ENCODE measurements at regions not wholly inside any gene's neighbourhood (a gene's known extent, or its start where the extent isn't known, plus 50 kb on each side); places are given as distances from the start of the nearest gene placed in this dataset.
A peak's percentile ranks its signal among the peaks of the same experiment; 100 is the strongest.
"Not testable (repeated sequence)": the region's sequence is repeated elsewhere in the genome, so short reads cannot be mapped to it uniquely, and the experiment has no call there.

DNA sequence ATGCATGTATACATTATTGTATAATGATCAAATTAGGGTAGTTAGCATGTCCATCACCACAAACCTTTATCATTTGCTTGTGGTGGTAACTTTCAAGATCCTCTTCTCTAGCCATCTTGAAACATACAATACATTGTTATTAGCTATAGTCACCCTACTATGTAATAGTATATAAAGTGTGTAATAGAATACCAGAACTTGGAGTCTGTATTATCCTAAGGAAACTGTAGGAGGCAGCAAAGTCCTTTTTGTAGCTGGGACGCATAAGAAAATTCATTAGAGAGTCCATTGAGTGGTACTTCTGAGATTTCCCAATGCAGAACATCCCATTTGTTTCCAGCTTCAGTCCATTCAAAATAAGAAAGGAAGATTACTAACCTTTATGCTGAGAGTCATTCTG, 325.9 kb upstream of the LRFN5 start:
- no peak for DNase-seq

DNA sequence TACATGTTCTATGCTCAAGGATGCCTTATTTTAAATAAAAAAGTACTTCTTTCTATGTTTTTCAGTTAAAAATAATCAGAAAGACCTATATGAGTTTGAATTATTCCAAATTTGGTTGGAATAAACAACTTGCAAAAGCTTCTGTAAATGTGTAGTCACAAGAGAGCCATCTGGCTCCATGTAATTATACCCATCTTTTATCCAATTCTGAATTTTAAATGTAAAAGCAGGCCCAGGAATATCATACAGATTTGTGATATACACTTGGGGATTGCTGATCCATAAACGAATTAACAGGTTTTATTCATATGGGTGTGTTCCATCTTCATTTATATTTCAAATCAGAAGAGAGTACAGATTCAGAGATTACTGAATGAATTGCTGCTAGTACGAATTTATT, 329.2 kb upstream of the LRFN5 start:
- no peak for DNase-seq

DNA sequence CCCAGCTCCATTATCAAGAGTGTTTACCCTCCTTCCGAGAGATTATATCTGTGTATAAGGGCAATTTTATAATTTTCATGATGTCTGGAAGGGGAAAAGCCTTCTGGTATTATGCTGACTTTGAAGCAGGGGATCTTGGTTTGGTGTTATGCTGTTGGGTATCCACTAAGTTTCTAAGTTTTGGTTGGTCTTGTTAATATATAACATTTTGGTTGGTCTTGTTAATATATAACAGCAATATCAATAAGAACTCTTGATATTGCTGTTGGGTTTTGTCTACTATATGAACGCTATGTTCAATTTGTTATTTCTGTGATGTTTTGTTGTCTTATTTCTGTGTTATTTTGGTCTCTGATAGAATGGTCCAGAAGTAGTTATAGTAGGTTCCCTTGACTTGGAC, 349.2 kb upstream of the LRFN5 start:
- DNase-seq: no peak

DNA sequence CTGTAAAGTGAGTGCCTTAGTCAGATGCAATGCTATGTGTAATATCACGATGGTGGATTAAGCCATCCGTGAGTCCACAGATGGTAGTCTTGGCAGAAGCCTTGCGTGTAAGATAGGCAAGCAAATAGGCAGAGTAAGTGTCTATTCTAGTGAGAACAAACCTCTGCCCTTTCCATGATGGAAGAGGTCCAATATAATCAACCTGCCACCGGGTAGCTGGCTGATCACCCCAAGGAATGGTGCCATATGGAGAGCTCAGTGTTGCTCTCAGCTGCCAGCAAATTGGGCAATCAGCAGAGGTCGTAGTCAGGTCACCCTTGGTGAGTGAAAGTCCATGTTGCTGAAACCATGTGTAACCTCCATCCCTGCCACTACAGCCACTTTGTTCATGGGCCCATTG, 371.2 kb upstream of the LRFN5 start:
- DNase-seq: no peak

DNA sequence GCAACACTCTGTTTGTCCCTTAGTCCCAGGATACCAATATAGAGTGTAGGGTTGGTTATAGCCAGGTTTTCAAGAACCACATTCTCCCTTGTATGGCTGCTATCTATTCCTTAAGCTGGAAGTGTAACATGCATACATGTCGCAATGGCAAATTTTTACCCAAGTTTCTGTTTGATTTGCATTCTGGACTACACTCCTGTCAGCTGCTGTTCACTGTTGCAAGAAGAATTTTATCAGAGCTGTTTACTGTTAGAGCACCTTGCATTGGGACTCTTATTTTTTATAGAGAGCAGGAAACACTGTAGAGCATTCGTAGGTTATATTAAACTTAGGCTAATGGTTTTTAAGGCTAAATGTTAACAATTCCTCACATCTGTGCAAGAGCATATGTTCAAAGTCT, 376.0 kb upstream of the LRFN5 start:
- DNase-seq: no peak

DNA sequence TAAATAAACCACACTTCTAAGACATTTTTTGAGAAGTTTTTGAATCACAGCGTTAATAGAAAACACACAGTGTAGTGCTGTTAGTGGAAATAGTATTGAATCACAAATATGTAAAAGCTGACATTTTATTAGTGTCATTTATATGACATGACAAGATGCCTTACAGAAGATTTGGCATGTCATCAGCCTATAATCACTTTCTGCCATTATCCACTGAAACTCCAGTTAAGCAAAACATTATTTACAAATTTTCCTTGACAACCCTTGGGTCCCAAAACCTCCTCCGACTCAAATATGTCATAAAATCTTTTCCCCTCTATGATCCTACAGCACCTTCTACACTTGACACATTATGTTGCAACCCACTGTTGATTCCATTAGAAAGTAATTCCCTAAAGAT, 376.9 kb upstream of the LRFN5 start:
- DNase-seq: no peak

DNA sequence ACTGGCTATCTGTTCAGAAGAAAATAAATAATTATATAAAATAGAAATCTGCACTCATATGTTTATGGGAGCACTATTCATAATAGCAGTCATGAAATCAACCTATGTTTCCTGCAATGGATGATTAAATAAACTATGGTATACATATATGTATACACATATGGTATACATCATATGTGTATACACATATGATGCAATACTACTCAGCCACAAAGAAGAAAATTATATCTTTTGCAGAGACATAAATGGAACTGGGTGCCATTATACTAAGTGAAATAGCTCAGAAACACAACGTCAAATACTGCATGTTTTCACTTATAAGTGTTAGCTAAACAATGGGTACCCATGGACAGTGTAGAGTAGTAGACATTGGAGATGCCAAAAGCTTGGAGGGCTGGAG, 381.2 kb upstream of the LRFN5 start:
- no peak for DNase-seq

DNA sequence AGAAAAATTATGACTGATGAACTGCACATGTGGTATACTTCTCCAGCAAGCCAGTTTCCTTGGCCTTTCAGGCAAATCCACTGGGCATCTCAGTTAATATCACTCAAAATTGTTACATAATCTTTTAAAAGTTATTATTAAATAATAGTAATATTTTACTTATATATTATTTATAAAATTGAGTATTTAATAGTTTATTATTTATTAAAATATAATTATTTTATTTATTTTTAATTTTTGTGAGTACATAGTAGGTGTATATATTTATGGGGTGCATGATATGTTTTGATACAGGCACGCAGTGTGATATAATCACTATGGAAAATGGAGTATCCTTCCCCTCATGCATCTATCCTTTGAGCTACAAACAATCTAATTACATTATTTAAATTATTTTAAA, 384.1 kb upstream of the LRFN5 start:
- DNase-seq: no peak

DNA sequence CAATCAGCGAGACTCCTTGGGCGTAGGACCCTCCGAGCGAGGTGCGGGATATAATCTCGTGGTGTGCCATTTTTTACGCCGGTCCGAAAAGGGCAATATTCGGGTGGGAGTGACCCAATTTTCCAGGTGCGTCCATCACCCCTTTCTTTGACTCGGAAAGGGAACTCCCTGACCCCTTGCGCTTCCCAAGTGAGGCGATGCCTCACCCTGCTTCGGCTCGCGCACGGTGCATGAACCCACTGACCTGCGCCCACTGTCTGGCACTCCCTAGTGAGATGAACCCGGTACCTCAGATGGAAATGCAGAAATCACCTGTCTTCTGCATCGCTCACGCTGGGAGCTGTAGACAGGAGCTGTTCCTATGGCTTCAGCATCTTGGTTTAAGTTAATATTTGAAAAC, 391.7 kb upstream of the LRFN5 start:
- DNase-seq: not testable (repeated sequence)

DNA sequence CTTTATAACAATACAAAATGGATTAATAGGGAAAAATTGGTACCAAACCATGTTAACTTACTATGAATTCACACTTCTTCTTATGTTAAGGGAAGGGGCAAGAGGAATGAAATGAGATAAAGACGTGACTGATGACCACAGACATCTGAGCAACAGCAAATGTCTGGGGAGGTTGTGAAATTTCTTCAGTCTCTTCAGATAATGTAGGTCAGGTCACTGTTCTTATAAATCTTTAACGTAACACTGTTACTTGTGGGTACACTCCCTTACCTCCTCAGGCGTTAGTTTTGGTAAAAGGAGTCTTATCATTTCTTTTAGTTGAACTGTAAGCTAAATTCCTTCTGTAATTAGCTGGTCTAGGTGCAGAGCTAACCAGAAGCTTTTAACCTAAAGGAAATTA, 405.0 kb upstream of the LRFN5 start:
- DNase-seq: no peak

DNA sequence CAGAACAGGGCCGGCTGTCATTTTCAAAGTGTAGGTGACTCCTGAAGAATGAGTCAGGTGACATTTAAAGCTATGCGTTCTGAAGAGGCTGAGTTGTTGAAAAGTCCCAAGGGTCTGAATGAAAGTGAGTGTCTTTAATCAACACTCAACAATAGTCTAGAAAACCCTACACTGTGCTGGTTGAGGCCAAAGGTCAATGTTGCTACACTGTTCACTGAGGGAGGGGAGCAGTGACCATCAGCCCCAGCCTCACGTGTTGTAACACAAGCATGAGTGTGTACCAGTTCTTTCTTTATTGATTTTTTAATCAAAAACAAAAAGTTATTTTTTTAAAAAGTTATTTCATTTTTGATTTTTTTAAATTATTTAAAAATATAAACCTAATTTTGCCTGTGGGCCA, 418.8 kb upstream of the LRFN5 start:
- DNase-seq: no peak

DNA sequence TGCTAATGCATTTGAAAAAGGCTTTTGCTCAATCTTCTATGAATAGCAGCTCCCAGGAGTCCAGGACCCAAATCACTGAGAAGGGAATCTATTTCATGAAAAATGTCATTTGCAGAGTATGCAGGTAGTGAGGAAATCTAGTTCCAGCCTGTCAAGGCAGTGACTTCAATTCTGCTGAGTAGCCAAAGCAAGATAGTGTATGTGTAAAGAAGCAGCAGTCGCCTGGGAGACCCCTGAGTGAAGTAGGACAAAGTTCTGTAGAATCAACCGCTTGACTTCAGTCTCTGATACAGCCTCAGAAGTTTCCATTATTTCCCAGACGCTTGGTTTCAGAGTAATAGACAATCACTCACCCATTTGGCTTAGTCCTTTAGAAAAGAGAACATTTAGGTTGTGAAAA, 435.6 kb upstream of the LRFN5 start:
- no peak for DNase-seq

DNA sequence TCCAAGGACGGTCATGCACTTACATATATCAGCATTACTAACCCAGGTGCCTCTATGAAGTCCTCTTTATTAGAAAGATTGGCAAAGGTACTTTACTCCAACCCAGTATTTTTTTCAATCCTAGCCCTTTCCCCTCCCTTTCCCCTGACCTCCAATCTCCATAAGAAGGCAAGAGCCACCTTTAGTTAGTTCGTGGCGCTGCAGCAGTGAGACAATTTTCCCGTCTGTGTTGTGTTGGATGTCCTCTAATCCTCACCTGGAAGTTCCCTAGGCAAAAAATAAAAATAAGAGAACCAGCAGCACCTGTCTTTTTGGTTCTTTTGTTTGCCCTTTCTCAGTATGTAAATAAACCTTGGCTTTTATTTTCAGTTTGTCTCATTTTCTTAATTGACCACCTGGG, 439.6 kb upstream of the LRFN5 start:
- peak; percentile 59 for DNase-seq

DNA sequence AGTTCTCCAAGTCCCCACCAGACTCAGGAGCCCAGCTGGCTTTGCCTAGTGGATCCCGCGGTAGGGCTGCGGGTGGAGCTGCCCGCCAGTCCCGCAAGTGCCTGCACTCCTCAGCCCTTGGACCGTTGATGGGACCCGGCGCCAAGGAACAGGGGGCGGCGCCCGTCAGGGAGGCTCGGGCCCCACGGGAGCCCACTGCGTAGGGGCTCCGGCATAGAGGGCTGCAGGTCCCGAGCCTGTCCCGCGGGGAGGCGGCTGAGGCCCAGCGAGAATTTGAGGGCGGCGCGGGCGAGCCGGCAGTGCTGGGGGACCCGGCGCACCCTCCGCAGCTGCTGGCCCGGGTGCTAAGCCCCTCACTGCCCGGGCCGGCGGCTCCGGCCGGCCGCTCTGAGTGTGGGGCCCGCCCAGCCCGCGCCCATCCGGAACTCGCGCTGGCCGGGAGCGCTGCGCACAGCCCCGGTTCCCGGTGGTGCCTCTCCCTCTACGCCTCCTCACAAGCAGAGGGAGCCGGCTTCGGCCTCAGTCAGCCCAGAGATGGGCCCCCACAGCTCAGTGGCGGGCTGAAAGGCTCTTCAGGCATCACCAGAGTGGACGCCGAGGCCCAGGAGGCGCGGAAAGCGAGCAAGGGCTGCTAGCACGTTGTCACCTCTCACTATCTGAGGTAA, 452.4 kb upstream of the LRFN5 start:
- no peak for DNase-seq

DNA sequence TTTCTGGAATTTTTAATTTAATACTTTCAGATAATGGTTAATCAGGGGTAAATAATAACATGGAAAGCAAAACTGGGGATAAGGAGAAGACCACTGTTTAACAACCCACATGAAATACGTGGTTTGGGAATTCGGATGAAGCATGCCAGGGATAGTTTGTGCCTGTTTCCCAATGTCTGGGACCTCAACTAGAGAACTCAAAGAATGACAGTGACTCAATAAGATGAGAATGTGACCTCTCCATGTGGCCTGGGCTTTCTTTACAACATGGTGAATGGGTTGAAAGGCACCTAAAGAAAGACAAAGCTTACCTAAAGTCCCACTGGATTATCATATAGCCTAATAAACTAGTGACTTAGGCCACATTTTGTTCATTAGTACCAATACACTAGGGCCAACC, 460.3 kb upstream of the LRFN5 start:
- DNase-seq: no peak

DNA sequence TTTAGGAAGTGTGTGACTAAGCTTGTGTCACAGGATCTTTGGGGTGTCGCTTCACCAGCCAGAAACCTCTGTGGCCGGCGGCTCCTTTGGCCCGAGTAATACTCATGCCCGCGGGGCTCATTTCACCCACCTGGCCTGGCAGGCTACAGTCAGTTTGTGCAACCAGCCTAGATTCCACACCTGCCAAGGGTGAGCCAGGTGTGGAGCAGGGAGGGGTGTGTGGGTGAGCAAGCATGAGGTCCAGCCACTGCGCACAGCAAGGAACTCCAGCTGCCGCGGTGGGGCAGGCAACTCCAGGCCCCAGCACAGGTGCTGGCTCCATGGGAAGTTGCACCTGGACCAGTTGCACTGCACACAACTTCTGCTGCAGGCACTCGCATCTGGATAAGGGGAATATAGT, 462.3 kb upstream of the LRFN5 start:
- DNase-seq: no peak

DNA sequence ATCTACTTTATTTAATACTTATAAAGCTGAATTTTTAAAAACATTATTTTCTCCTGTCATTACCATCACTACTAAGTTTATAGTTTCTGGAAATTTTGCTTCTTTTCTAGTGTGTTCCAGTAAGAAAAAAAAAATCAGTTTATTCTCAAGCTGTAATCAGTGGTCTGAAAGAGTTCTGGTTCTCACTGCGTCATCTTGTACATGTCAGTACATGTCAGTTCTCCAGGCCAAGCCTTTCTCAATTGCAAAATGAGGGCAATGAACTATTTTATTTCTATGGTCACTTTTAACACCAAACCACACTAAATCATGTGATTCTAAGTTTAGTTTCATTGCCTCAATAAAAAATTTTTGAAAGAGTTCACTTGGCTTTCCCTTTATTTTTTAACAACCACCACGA, 468.9 kb upstream of the LRFN5 start:
- DNase-seq: no peak

DNA sequence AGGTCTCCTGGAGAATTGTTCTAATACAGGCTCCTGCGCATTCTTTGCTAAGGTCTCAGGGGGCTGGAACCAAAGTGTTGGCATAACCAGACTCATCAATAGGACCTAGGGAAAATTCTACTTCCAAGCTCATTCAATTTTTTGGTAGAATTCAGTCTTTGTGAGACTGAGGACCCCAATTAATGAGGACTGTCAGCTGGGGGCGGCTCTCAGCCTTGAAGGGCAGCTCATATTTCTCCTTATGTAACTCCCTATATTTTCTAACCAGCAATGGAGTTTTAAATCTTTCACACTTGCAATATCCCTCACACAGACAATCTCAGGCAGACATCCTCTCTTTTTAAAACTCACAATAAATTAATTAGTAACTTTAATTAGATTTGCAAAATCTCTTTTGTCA, 476.4 kb upstream of the LRFN5 start:
- DNase-seq: no peak

DNA sequence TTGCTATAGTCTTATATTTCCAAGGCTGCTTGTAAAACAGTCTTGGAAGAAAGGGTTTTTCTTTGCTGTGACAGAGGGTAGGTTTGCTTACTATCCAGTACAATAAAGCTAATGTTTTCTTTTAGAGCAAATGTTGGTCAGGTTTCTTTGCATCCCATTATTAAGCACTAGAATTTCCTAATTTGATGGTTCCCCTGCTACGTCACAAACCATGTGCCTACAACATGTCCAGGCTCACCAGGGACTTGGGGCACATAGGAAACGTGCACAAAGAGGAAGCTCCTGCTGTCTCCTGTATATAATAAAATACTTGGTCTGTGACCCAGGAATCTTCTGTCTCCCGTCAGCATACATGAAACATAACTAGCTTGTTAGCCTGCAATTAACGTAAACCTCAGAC, 486.3 kb upstream of the LRFN5 start:
- DNase-seq: no peak

DNA sequence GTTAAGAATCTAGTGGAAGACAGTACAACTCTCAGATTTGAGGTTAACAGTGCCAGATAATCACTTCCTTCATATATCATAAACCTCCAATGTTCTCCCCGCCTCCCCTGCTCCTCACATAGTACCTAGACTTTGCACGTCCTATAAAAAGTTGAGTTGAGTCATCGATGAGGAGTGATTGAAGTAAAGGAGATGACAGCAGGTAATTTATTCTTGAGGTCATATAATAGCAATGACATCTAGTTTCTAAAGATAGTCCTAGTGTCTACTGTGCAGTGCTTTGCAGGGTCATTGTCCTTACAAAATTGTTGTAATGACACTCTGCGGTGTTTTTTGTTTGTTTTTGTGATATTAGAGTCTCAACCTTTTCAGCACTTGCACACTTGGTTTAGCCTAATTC, 510.5 kb upstream of the LRFN5 start:
- no peak for DNase-seq

DNA sequence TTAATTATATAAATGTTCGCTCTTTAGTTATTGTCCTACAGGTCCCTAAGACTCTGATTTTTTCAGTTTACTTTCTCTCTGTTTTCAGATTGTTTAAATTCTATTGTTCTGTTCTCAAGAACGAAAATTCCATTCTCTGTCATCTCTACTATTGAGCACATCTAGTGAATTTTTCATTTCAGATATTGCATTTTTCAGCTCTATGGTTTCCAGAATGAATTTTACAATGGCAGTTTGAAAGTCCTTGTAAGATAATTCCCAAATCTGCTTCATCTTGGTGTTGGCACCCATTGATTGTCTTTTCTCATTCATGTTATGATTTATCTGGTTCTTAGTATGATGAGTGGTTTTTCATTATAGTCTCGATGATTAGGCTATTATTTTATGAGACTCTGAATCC, 519.6 kb upstream of the LRFN5 start:
- DNase-seq: no peak

DNA sequence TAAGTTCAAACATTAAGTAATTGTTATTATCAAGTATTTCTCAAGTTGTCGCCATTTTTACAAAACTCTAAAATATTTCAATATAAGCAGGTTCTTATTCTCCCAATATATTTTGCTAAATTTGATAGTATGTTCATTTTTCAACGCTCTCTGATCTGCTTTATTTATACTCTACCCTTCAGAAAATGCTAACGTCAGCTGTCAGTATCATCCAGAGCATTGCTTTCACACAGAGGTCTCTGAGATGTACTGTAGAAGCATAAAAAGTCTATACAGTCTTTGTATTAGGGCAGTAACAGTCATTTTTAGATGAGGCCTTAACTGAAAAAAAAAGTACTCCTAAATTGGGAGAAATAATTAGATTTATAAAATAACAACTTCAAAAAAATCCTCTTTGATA, 533.1 kb upstream of the LRFN5 start:
- DNase-seq: no peak

DNA sequence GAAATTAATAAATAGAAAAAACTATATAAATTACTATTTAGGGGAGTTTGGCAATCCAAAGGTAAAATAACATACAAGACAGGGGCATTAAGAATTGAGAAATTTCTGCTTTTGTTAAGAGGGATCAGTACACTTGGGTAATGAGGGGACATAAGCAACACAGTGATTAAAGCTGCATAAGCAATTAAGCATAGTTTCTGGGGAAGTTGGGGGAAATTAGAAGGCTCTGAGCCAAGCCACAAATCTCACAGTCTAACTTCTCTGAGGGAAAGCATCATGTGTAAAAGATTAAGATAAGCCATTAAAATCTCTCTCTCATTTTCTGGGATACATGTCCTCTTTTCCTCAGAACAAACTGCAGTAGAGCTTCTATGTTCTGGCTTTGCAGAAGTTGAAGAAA, 533.9 kb upstream of the LRFN5 start:
- DNase-seq: no peak

DNA sequence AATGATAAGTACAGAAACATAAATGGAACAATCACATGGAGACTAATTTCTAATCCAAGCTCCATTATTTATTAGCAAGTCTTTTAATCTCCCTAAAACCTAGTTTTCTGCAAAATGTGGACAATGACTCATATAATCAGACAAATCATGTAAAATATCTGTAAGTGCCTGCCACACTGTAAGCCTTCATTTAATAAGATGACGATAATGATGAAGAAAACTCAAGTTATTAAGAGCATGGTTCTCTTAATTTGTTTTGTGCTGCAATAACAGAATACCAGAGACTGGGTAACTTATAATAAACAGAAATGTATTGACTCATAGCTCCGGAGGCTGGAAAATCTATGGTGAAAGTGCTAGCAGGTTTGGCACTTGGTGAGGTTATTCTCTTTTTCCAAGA, 535.3 kb upstream of the LRFN5 start:
- no peak for DNase-seq

DNA sequence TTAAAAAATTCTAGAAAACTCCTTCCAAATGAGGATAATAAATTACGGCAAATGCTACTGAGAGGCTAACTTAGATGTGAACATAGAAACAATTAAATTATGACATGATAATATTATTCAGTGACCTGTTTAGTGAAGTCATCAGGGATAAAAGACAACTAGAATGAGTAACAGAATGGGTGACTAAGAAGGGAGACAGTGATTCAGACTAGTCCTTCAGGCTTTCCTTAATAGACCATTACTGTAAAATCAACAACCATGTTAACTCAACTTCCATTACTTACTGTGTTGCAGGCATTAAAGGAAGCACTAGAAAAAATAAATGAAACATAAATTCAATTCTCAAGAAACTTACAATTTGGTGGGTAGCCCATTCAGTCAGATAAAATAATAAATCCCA, 543.9 kb upstream of the LRFN5 start:
- no peak for DNase-seq

DNA sequence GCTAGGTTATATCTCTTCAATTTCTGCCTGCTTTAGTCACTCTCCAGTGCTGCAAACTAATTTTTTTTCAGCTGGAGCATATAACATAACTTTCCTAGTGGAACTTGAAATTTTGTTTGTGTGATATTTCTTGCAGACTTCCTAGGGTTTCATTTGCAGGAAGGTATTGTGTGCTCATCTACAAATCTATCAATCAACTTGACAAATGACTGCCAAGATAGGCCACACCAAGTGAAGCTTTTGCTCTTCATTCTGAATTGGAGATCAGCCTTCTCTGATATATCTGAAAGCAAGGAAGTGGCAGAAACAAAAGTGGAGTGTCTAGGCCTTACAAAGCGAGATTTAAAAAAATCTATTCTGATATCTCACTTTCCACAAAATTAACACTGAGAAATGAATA, 551.1 kb upstream of the LRFN5 start:
- no peak for DNase-seq
